ENCODE measurements at regions not wholly inside any gene's neighbourhood (a gene's known extent, or its start where the extent isn't known, plus 50 kb on each side); places are given as distances from the start of the nearest gene placed in this dataset.
"Not testable (repeated sequence)": the region's sequence is repeated elsewhere in the genome, so short reads cannot be mapped to it uniquely, and the experiment has no call there.

DNA sequence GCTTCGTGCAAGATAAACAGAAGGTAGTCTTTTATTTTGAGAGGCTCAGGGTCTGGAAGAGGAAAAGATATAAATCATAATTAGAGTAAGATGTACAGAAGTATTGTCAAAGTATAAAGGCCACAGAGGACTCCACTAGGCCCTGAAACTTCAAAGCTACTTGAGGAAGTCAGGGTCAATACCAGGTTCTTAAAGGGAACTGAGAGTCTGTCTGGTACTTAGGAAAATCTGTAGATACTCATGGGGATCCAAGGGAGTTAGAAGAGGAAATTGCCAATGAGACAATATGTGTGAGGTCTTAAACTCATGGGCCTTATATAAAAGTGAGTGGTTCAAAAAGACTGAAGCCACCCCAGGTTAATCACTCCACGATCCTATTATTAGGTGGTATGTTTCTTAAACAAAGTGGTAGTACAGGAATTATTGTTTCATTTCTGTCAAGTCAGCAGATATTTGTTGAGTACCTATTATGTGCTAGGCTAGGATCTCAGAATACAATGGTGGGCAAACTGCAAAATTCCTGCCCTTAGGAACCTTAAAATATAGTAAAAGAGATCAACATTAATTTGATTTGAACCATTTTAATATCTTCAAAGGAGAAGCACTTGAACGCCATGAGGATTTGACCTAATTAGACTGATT, 314.6 kb downstream of the ADAMTS20 start:
- no peak for DNase-seq
- H3K36me3 Mint-ChIP-seq = no peaks in the 10 kb centered on the region
- no peaks in the 10 kb centered on the region for H3K27me3 Mint-ChIP-seq
- ChIA-PET POLR2A (no interaction called here), CTCF (no interaction called here)
- H3K27ac Mint-ChIP-seq = no peak overlapping the region
- no peak overlapping the region for H3K4me3 Mint-ChIP-seq
- intact Hi-C loops (cut with micrococcal nuclease) = no loop called here
- no peaks in the 10 kb centered on the region for H3K4me1 Mint-ChIP-seq (ENCODE audit: low read depth)
- H3K9me3 Mint-ChIP-seq = peaks cover 4% of the 10 kb centered on the region

DNA sequence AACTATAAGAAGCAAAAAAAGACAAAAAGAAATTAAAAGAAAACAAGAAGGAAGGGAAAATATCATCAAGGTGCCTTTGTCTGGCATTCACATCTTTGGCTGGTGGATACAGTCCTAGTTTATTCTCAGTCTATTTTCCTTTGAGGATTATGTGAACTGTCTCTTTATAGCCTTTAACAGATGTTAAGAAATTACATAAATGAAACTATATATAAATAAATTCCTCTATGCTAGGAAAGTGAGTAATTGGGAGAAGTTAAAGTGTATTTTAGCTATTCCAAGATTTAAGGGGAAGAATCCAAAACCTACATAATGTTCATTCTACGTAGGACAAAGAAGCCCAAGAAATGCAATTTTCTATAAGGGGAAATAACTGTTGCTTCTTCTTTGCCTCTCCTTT, 316.3 kb downstream of the ADAMTS20 start:
- Mint-ChIP-seq H3K27me3 (no peaks in the 10 kb centered on the region), H3K36me3 (no peaks in the 10 kb centered on the region), H3K4me1 (ENCODE audit: low read depth) (no peaks in the 10 kb centered on the region), H3K9me3 (peaks cover 3% of the 10 kb centered on the region), H3K4me3 (no peak overlapping the region), H3K27ac (no peak overlapping the region)
- ChIA-PET POLR2A (no interaction called here), CTCF (no interaction called here)
- no peak for DNase-seq
- intact Hi-C loops (cut with micrococcal nuclease) = no loop called here

- no peak overlapping the region for H3K27ac Mint-ChIP-seq
- no peaks in the 10 kb centered on the region for H3K4me1 Mint-ChIP-seq (ENCODE audit: low read depth)
- intact Hi-C loops (cut with micrococcal nuclease) = no loop called here
- H3K36me3 Mint-ChIP-seq = no peaks in the 10 kb centered on the region
- peaks cover 3% of the 10 kb centered on the region for H3K9me3 Mint-ChIP-seq
- ChIA-PET POLR2A (no interaction called here), CTCF (no interaction called here)
- H3K4me3 Mint-ChIP-seq = no peak overlapping the region
- DNase-seq = no peak
- no peaks in the 10 kb centered on the region for H3K27me3 Mint-ChIP-seq
Observed at GRCh38 chr12:43233861-43234260, 318.1 kb downstream of the ADAMTS20 start.

GRCh38 chr12:43226151-43226550, 325.9 kb downstream of the ADAMTS20 start:
- CTCF ChIA-PET = no interaction called here
- Mint-ChIP-seq H3K36me3 (no peaks in the 10 kb centered on the region), H3K27me3 (no peaks in the 10 kb centered on the region), H3K27ac (no peak overlapping the region), H3K4me3 (no peak overlapping the region), H3K4me1 (ENCODE audit: low read depth) (no peaks in the 10 kb centered on the region), H3K9me3 (peaks cover 11% of the 10 kb centered on the region)
- POLR2A ChIA-PET = no interaction called here
- DNase-seq = no peak
- intact Hi-C loops (cut with micrococcal nuclease) = no loop called here

- H3K27ac Mint-ChIP-seq; H3K4me3 Mint-ChIP-seq; CTCF ChIA-PET; H3K4me1 Mint-ChIP-seq (ENCODE audit: low read depth); intact Hi-C loops (cut with micrococcal nuclease); H3K36me3 Mint-ChIP-seq; DNase-seq; H3K27me3 Mint-ChIP-seq; POLR2A ChIA-PET: not testable (repeated sequence)
- peaks cover 11% of the 10 kb centered on the region for H3K9me3 Mint-ChIP-seq
Observed at GRCh38 chr12:43224190-43224805, 327.7 kb downstream of the ADAMTS20 start.

DNA sequence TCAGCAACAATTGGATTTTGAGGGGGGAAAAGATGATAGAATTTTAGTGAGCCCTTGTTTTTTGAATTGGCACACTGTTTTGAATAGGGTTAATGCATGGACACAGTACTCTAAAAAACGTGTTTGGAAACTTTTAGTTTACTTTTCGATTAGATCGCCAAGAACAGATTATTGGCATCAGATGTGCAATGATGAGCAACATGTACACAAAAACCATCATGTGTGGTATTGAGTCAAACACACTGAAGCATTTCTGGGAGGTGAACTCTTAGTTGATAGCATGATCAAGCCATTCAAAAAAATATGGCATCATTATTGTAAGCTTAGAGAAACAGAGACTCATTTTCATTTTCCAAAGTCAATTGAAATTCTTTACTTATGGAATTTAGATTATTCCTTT, 329.2 kb downstream of the ADAMTS20 start:
- H3K4me1 Mint-ChIP-seq (ENCODE audit: low read depth) = no peaks in the 10 kb centered on the region
- H3K36me3 Mint-ChIP-seq = no peaks in the 10 kb centered on the region
- H3K4me3 Mint-ChIP-seq = no peak overlapping the region
- CTCF ChIA-PET = no interaction called here
- DNase-seq = no peak
- no peak overlapping the region for H3K27ac Mint-ChIP-seq
- intact Hi-C loops (cut with micrococcal nuclease) = no loop called here
- H3K9me3 Mint-ChIP-seq = peaks cover 11% of the 10 kb centered on the region
- POLR2A ChIA-PET = no interaction called here
- H3K27me3 Mint-ChIP-seq = no peaks in the 10 kb centered on the region

DNA sequence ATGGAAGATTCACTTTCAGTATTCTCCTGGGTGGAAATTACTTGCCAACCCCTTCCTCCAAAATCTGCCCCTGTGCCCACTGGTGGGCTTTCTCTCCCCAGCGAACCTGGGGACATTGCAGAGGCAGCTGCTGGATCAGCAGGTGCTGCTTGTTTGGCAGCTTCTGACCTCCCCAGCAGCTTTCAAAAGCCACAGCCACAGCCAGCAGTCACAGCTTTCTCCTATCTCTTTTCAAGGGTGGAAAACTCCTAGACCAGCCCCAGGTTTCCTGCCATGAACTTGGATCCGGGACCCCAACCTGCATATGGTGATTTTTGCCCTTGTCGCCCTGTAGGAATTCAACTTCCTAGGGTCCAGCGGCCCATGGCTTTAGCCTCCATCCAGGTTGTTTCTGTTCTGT, 330.8 kb downstream of the ADAMTS20 start:
- intact Hi-C loops (cut with micrococcal nuclease) = no loop called here
- ChIA-PET POLR2A (no interaction called here), CTCF (no interaction called here)
- DNase-seq = no peak
- H3K9me3 Mint-ChIP-seq = peaks cover 7% of the 10 kb centered on the region
- H3K27me3 Mint-ChIP-seq = no peaks in the 10 kb centered on the region
- H3K27ac Mint-ChIP-seq = no peak overlapping the region
- H3K36me3 Mint-ChIP-seq = no peaks in the 10 kb centered on the region
- no peak overlapping the region for H3K4me3 Mint-ChIP-seq
- H3K4me1 Mint-ChIP-seq (ENCODE audit: low read depth) = no peaks in the 10 kb centered on the region

GRCh38 chr12:43216490-43216889, 335.5 kb downstream of the ADAMTS20 start:
- intact Hi-C loops (cut with micrococcal nuclease) = no loop called here
- Mint-ChIP-seq H3K36me3 (no peaks in the 10 kb centered on the region), H3K4me1 (ENCODE audit: low read depth) (no peaks in the 10 kb centered on the region), H3K27me3 (no peaks in the 10 kb centered on the region), H3K27ac (no peak overlapping the region), H3K9me3 (no peaks in the 10 kb centered on the region), H3K4me3 (no peak overlapping the region)
- POLR2A ChIA-PET = no interaction called here
- DNase-seq = no peak
- CTCF ChIA-PET = no interaction called here

- H3K4me3 Mint-ChIP-seq = no peak overlapping the region
- DNase-seq = no peak
- intact Hi-C loops (cut with micrococcal nuclease) = no loop called here
- no peak overlapping the region for H3K27ac Mint-ChIP-seq
- no peaks in the 10 kb centered on the region for H3K9me3 Mint-ChIP-seq
- ChIA-PET CTCF (no interaction called here), POLR2A (no interaction called here)
- peaks cover 8% of the 10 kb centered on the region for H3K4me1 Mint-ChIP-seq (ENCODE audit: low read depth)
- H3K36me3 Mint-ChIP-seq = no peaks in the 10 kb centered on the region
- no peaks in the 10 kb centered on the region for H3K27me3 Mint-ChIP-seq
Observed at GRCh38 chr12:43214166-43214565, 337.8 kb downstream of the ADAMTS20 start.

- DNase-seq = no peak
- Mint-ChIP-seq H3K27me3 (no peaks in the 10 kb centered on the region), H3K4me1 (ENCODE audit: low read depth) (peaks cover 8% of the 10 kb centered on the region), H3K4me3 (no peak overlapping the region), H3K36me3 (no peaks in the 10 kb centered on the region), H3K9me3 (no peaks in the 10 kb centered on the region), H3K27ac (no peak overlapping the region)
- ChIA-PET CTCF (no interaction called here), POLR2A (no interaction called here)
- intact Hi-C loops (cut with micrococcal nuclease) = no loop called here
Observed at GRCh38 chr12:43213608-43214007, 338.4 kb downstream of the ADAMTS20 start.

GRCh38 chr12:43210485-43211192, 341.4 kb downstream of the ADAMTS20 start:
- Mint-ChIP-seq H3K4me3 (no peak overlapping the region), H3K4me1 (ENCODE audit: low read depth) (peaks cover 8% of the 10 kb centered on the region), H3K27ac (no peak overlapping the region), H3K36me3 (no peaks in the 10 kb centered on the region), H3K9me3 (no peaks in the 10 kb centered on the region), H3K27me3 (no peaks in the 10 kb centered on the region)
- intact Hi-C loops (cut with micrococcal nuclease) = no loop called here
- ChIA-PET POLR2A (interaction anchor here (0.7 kb wide), 1 partner anchor 95 kb away, joined by 3 read pairs; no protein-coding TSS in a partner anchor), CTCF (interaction anchor here (0.7 kb wide), 1 partner anchor 785 kb away, joined by 3 read pairs; no protein-coding TSS in a partner anchor)
- DNase-seq = no peak

DNA sequence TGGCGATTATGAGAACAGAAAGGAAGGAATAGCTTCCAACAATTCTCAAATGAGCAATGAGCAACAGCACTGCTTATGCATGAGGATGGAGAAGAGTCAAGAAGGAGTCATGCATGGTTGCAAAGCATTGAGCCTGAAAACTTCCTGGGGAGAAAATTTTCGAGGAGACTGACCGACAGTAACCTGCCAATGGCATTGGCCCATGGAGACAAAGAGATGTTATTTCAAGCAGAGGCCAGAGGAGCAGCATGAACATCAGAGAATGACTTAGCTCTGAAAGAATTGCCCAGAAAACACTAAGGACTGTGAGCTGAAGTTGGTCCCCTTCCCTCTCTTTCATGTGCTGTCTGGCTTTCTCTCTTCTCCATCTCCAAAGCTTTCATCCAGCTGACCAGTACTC, 343.4 kb downstream of the ADAMTS20 start:
- Mint-ChIP-seq H3K4me1 (ENCODE audit: low read depth) (peaks cover 8% of the 10 kb centered on the region), H3K36me3 (no peaks in the 10 kb centered on the region), H3K27me3 (no peaks in the 10 kb centered on the region), H3K27ac (no peak overlapping the region), H3K4me3 (no peak overlapping the region), H3K9me3 (no peaks in the 10 kb centered on the region)
- no peak for DNase-seq
- intact Hi-C loops (cut with micrococcal nuclease) = no loop called here
- ChIA-PET POLR2A (no interaction called here), CTCF (no interaction called here)

GRCh38 chr12:43208221-43208620, 343.8 kb downstream of the ADAMTS20 start:
- no peak overlapping the region for H3K27ac Mint-ChIP-seq

More at GRCh38 chr12:43208221-43208620, 343.8 kb downstream of the ADAMTS20 start:
- CTCF ChIA-PET = no interaction called here
- intact Hi-C loops (cut with micrococcal nuclease) = no loop called here
- Mint-ChIP-seq H3K9me3 (no peaks in the 10 kb centered on the region), H3K36me3 (no peaks in the 10 kb centered on the region), H3K4me3 (no peak overlapping the region), H3K27me3 (no peaks in the 10 kb centered on the region), H3K4me1 (ENCODE audit: low read depth) (peaks cover 8% of the 10 kb centered on the region)
- POLR2A ChIA-PET = no interaction called here
- no peak for DNase-seq
